Islet precursor cell (in vitro differentiated cells): ENCODE measurements at regions not wholly inside any gene's neighbourhood (a gene's known extent, or its start where the extent isn't known, plus 50 kb on each side); places are given as distances from the start of the nearest gene placed in this dataset.
"Not testable (repeated sequence)": the region's sequence is repeated elsewhere in the genome, so short reads cannot be mapped to it uniquely, and the experiment has no call there.

ENCODE experiments used
- DNase-seq: peaks from one replicate; pipeline ENCODE4 v3.0.0-alpha.2; 2018

DNA sequence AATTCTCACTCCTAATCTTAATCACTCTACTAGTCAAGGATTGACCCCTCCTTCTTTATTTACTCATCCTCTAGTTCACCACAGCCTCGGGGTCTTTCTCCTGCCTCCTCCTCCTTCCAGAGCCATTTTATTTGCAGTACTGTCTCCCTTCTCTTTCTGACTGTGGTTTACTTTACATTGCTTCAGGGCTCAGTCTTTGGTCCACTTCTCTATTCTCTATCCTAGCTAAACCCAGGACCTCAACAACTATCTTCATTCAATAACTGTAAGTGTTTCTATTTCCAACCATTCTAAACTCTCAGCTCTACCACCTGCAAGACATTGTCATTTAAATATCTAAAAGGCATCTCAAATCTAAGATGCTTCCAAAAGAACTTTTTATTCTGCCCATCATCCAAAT lies 493.8 kb downstream of the TTLL7 start:
- DNase-seq = no peak

DNA sequence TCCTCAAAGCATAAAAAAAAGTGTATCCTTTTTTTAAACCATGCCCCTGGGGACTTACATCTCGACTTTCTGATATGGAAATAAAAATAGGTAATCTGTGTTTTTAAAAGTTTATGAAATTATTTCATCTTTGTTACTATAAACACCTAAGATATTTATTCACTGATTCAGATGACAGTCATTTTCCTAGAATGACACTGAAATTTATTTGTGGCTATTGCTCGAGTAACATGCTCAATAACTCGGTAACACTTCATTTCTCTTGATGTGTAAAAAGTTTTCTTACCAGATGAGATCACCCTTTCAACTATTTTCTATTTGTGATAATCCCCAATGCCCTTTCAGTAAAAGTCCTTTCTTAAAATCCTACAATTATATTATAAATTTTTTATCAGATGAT lies 495.8 kb downstream of the TTLL7 start:
- no peak for DNase-seq

DNA sequence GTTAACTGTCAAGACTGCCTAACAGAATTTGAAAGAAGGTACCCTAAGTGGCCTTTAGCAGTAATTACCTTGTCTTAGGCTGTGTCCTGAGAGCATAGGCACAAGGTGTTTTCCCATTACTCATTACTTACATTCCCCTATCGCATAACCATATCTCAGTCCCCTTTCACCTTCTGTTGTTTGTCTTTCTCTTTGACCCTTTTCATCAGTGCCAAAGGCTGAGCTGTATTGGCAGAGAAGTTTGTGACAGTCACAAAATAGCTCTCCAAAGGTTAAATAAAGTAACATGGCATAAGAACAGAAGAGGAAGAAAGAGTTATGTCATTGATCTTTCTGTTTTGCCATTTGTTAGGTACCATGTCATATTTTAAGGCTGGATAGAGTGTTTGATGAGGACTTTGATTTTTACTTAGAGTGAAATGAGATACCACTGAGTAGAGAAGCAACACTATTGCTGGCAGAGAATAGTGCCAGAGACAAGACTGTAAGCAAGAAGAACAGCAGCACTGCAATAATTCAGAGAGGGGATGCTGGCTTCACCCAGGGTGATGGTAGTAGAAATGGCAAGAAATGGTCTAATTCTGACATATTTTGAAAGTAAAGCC lies 497.8 kb downstream of the TTLL7 start:
- no peak for DNase-seq

DNA sequence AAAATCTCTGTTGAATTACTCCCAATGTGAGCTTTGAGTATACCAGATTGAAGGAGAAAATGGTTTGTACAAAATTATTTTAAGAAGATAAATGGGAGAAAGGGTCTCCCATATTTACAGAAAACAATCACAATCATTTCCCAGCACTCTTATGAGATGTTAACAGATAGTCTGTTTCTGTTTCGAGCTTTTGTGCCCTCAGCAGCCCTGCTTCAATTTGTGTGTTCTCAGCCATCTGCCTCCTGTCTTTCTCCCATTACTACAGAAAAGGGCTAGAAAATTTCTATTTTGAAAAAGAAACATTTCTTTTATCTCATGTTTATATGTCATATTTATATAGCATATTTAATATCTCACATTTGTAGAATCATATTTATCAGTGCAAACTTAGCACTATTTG lies 498.4 kb downstream of the TTLL7 start:
- DNase-seq = no peak

DNA sequence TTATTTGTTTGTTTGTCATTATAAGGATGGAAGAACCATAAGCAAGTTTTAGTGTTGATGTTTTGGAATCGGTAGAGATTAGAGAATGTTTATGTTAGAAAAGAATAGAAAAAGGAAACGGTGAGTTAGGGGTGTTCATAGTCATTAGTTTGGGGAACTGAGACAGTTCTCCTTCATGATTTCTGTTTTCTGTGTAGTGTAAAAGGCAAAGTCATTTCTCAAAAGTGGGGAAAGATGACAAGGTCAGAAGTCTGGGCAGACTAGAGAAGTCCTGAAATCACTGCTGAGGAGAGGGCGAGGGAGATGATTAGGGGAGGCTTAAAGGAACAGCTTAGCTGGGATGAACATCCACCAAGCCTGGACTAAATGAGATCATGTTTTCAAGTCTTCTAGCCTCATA lies 498.9 kb downstream of the TTLL7 start:
- no peak for DNase-seq

DNA sequence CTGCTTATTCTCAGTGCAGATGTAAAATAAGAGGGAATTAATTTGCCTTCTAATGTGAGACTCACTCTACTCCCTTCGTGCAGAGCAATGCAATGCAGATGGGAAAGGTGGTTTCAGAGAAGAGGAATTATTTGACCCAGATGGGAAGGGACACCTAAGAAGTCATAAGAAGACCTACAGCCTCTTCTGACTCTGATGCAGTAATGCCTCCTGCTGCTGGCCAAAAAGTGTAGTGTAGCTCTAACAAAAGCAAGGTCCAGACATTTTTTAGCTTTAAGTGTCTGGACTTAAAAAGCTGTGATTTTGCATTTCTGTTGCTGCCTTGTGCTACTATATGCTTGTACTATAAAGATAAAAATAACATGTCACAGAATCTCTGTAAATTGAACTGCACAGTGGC lies 501.4 kb downstream of the TTLL7 start:
- peak; percentile 53 for DNase-seq

DNA sequence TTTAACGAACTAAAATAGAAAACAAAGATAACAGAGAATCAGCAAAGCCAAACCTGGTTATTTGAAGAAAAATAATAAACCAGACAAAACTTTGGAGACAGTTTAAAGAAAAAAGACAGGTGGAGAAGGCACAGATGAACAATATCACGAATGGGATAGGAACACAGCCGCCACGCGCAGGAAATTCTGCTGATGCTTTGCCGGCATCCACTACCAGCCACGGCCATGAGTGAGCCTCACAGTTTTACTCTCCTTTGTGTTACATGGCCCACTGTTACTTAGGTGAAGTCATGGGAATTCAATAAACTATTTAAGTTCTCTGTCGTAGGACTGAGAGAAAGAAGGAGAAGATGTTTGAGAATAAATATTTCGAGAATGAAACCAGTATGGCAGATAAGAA lies 503.4 kb downstream of the TTLL7 start:
- DNase-seq = no peak

DNA sequence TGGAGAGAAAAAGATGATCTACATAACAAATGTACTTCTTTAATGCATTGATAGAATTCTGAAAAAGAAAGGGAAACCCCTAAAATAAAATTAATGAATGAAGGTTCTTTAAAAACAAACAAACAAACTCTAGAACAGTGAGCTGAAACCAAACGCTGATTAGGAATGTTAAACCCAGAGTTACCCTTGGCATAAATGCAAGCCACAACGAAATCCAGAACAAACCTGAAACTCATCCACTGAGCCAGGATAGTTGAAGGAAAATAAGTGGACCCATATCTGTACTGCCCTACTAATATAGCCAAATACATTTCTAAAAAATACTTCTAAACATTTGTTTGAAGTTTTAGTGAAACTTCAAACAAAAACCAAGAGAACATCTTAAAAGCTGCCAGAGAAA lies 505.3 kb downstream of the TTLL7 start:
- DNase-seq = no peak

DNA sequence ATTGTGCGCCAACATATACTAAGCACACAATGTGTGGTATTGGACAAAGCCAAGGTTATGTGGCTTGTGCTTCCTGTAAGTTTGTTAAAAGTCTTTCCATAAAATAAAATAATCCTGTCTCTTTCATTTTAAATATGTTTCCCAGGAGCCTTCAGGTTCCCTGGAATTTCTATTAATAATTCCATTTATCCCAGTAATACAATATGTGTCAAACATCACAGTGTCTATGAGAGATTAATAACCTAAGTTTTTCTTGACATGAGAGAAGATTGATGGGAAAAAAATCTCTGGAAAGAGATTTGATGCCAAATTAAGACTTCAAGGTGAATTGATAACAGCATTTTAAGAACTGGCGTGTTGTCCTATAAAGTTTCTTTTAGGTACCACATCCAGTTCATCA lies 507.0 kb downstream of the TTLL7 start:
- DNase-seq = no peak

DNA sequence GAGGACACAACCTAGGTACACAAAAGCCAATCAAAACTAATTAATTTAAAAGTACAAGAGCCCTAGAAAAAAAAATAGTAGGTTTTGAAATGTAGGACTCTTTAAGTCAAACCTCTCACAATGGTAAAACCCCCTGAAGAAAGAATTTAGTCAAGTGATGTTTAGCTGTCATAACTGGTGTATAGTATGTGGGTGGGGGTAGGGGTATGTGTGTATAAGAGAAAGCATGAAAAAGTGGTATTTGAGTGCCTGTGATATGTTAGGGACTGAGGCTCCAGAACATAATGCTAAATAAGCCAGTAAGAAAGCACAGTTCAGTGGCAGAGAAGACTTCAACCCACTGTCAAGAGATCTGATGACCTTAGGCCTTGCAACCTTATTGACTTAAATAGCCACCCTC lies 507.9 kb downstream of the TTLL7 start:
- no peak for DNase-seq

DNA sequence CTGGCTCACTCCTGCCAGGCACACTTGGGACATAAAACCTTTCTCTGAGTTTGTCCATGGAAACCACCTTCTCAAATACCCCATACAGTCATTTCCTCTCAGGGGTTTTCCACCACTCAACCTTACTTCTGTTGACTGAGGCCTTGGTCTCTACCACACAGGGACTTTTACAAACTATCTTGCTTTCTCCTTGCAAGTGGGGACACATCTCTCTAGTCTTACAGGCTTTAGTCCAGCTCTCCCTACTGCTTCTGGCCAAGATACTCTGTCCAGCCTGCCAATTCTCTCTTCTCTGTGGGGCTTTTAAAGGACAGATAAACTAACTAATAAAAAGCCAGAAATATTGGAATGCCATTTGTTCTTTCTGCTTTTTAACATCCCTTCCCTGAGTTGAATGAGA lies 510.8 kb downstream of the TTLL7 start:
- not testable (repeated sequence) for DNase-seq

DNA sequence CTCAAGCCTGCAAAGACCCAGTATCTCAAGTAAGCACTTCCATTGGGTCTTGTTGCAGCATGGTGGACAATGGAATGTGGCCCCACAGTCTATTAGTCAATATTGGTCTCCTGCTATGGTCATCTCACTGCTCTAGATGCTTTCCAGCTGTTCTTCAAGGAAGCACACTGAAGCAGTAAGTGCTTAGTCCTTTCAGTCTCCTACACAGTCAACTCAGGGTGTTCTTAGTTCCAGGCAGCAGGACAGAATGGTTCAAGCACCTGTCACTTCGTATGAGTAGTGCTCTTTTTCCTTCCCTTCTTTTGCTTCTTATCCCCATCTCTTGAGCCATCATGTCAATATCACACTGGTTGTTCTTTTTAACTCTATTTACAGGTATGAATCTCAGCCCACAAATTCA lies 511.5 kb downstream of the TTLL7 start:
- DNase-seq = not testable (repeated sequence)

DNA sequence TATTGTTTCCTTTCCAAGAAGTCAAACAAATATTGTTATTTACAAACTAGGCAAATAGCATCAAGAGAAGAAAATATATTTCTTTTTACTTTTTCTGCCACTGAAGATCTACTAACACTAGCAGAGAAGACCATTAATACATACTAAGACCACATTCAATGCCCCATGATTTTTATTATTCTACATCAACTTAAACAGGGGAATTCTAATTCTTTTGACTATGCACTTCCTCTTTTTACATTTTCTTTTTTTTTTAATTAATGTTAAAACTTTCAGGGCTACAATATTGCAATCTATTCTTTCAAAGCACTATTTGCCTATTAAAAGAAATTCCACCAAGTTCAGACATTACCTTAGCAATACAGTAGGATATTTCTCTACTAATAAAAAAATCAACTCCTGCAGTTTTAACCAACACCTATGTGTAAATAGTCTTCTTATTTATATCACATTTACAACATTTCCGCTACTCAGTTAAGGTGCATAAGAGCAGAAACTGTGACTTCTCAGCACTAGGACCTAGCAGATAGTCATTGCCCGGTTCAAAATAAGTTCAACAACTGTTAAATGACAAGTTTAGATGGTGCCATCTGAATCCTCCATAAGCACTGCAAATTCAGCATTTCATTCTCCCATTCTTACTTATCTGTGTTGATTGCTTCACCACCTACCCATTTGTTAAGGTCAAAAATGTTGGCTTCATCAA lies 513.5 kb downstream of the TTLL7 start:
- not testable (repeated sequence) for DNase-seq

DNA sequence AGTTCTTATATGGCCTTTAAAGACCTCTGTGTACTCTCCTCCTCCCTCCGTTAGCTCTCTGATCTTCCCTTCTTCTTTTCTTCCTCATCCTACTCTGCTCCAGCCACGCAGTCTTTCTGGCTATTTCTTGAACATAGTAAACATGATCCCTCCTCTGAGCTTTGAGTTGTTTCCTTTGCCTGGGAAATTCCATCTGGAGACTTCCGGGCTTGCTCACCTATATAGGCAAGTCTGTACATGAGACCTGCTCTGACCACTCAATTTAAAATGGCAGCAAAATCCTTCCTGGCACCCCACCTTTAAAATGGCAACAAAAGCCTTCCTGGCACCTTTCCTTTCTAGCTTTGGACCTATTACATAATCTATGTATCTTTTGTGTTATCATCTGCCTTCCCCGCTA lies 517.6 kb downstream of the TTLL7 start:
- not testable (repeated sequence) for DNase-seq

DNA sequence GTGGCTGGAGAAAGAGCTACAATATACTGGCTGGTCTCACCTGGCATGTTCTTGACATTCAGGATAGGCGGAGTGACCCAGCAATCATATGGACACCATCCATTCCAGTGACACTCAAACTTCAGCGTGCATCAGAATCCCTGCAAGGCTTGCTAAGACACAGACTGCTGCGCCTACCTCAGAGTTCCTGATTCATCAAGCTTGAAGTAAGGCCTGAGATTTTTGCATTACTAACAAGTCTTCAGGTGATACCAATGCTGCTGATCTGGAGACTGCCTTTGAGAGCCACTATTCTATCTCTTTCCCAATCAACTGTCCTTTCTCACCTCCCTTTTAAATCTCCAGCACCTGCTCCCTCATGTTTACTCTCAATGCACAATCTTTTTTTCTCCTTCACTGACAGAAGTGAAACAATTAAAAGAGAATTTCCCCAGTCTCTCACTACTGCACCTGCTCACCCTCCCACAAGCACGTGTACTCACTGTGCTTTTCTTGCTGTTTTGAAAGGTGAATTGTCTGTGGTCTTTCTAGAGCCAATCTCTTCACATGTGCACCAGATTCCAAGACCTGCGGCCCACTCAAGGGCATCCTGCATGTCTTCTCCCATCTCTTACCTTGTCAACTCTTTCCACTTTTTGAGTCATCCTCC lies 519.2 kb downstream of the TTLL7 start:
- DNase-seq = not testable (repeated sequence)

DNA sequence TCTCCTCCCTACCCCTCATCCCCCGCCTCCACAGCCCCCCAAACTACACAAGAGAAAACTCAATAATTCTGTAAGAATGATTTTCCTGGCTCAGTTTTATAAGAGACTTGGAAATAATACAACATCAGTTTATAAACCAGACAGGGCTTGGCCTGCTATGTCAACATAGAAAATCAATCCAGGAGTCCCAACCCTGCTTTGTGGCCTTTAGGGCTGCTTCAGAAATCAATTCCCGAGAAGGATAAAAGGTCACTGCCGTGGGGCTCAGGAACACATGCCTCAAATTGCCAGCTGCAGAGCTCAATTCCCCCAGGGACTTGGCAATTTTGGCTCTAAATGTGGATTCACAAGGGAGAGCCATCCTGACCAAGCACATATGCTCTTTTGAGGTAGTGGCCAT lies 520.8 kb downstream of the TTLL7 start:
- not testable (repeated sequence) for DNase-seq

DNA sequence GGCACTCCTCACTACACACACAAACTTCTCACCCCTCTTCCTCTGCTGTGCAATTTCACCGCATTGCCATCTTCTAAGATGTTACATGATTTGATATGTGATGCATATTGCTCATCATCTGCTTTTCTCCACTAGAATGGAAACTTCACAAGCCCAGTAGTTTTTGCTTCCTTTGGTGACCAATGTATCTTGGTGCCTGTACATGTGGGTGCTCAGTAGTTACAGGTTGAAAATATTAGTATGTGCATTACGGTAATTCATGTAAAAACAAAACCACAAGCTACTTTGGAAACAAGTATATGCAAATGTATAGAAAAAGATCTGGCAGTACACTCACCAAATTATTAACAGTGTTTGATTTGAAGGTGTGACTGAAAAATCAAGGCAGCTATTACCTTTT lies 522.4 kb downstream of the TTLL7 start:
- not testable (repeated sequence) for DNase-seq

DNA sequence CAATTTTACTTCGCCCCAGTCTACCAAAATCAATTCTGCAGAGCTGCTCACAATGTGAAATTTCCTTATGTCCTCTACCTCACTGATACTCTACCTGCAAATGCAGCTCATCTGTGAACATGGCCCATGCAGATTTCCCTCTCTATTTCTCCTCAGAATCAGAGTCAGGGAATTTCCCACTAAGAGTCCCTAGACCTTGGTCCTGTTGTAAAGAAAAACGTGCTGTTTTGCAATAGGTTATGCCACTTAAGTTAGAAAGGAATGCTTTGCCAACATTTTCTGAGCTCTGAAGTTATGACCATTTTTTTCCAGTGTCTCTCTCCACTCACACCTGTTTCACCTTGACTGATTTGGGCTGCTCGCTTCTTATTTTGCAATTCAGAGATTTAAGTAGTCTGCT lies 524.0 kb downstream of the TTLL7 start:
- not testable (repeated sequence) for DNase-seq

DNA sequence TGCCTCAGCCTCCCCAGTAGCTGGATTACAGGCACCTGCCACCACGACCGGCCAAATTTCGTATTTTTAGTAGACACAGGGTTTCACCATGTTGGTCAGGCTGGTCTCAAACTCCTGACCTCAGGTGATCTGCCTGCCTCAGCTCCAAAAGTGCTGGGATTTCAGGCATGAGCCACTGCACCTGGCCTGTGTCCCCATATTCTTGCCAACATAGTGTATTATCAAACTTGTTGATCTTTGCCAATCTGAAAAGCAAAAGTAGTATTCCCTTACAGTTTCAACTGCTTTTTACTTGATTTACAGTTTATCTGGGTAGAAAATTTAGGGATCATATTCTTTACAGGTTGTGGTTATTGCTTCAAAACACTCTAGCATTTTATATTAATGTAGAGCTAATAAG lies 524.9 kb downstream of the TTLL7 start:
- not testable (repeated sequence) for DNase-seq

DNA sequence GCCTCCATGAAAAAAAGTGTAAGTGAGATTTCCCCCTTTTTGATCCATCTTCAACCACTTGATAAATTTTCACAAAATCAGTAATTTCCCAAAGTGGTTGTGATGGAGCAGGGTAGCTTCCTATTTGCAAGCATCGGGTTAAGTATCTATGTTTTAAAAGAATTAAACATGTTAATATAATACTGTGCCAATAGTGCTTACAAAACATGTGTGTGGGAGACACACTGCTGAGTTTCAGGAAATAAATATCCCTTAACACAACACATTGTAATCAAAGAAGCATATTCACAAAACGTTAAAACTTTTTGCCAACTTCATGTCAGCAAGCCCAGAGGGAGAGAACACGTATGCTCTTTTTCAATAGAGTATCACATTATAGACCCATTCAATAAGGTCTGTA lies 526.9 kb downstream of the TTLL7 start:
- not testable (repeated sequence) for DNase-seq

DNA sequence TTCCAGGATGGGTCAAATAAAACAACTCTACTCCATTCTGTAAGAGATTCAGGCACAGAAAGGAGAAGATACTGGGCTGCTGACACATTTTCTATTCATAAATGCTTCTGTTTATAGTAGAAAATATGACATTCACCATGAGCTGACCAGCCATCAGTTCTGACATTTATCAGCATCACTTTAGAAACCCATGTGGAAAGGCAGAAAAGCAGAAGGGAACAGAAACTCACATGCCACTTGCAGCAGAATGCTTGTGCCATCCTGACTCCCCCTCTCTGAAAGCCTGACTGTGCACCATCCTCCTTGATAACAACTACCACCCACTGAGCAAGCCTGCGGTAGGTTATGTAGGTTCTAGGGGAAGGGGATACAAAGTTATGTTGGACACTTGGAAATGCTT lies 527.7 kb downstream of the TTLL7 start:
- DNase-seq = not testable (repeated sequence)

DNA sequence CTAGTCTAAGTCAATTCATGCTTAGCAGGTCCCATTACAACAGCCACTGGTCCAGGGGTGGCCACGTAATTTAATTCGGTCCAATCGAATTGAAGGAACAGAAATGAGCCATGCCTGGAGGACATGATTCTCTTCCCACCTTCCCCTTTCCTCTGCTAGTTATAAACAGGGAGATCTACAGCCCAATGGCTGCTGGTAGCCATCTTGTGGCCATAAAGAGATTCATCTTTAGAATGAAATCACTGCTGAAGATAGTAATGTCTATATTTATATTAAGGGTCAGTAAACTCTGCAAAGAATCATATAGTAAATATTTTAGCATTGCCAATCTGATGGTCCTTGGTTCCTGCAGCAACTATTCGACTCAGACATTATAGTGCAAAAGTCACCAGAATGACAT lies 530.6 kb downstream of the TTLL7 start:
- DNase-seq = not testable (repeated sequence)

DNA sequence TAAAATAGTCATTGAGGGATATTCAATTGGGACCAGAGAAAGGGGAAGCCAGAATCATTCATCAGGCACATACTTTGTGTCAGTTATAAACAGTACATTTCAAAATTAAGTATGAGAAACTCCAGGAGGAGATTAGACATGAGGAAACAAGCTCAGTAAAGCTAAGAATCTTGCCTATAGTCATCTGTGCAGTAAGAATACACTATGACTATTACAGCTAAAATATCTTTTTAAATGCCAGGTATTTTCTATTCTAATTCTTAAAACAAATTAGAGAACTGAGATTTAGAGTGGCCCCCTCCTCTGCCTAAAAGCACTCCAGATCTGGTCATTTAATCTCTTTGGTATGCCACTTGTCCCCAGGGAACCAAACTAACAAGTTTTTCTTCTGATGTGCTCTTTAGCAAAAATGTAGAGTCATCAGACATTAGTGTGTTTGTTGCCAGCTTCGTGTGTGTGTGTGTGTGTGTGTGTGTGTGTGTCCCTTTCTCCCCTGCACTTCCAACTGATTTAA lies 541.1 kb downstream of the TTLL7 start:
- peak; percentile 57 for DNase-seq

DNA sequence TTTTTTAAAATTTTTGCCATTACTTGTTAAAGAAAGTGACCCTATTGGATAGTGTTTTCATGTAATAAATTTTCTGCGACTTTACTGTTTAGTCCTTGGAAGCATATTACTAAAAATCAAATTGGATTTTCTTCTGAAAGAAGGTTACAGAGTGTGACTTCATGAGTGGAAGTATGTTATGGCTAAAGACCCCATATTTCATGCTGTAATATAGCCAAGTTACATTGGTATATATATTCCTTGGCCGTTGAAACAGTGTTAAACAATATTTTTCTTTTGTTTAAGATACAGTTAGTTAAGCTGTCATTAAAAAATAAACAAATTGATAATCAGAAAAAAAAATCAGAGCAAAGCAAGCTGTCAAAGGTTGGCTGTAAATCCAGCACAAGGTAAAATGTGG lies 541.7 kb downstream of the TTLL7 start:
- DNase-seq = not testable (repeated sequence)
